ENCODE measurements at regions not wholly inside any gene's neighbourhood (a gene's known extent, or its start where the extent isn't known, plus 50 kb on each side); places are given as distances from the start of the nearest gene placed in this dataset.

- Histone ChIP-seq H3K79me2 (no peaks in the 10 kb centered on the region), H3K27me3 (peaks cover 3% of the 10 kb centered on the region), H3K27ac (no peak overlapping the region), H3K9me3 (ENCODE audit: low read depth) (no peaks in the 10 kb centered on the region), H3K4me1 (ENCODE audit: insufficient read depth) (no peaks in the 10 kb centered on the region), H2AFZ (no peak overlapping the region), H3K4me2 (no peak overlapping the region), H4K20me1 (ENCODE audit: insufficient read depth, poor library complexity, severe bottlenecking) (no peaks in the 10 kb centered on the region), H3K9me2 (replicated peaks; ENCODE audit: insufficient read depth) (no peaks in the 10 kb centered on the region), H3K36me3 (replicated peaks; ENCODE audit: insufficient read depth, low read depth) (no peaks in the 10 kb centered on the region), H3K4me3 (no peak overlapping the region)
- no peak for TF ChIP-seq EZH2phosphoT487 (IDR thresholded peaks at IDR 0.05; ENCODE audit: low read depth, severe bottlenecking, unreplicated experiment)
- 85% methylated on average over 7 of the region's 7 CpGs for WGBS (ENCODE audit: low lambda C conversion rate, missing lambda C conversion rate)
- no peak for DNase-seq (ENCODE audit: low spot score)
Observed at GRCh38 chr6:163946437-163946836, 531.9 kb downstream of the QKI start.

GRCh38 chr6:163945808-163946207, 531.3 kb downstream of the QKI start:
- H4K20me1 ChIP-seq (ENCODE audit: insufficient read depth, poor library complexity, severe bottlenecking) = no peaks in the 10 kb centered on the region
- no peak overlapping the region for H3K4me3 ChIP-seq
- no peak overlapping the region for H3K27ac ChIP-seq
- WGBS (ENCODE audit: low lambda C conversion rate, missing lambda C conversion rate) = 83% methylated on average over 7 of the region's 7 CpGs
- no peaks in the 10 kb centered on the region for H3K4me1 ChIP-seq (ENCODE audit: insufficient read depth)
- TF ChIP-seq CTCF (IDR thresholded peaks at IDR 0.05; ENCODE audit: poor library complexity) (no peak), EZH2phosphoT487 (IDR thresholded peaks at IDR 0.05; ENCODE audit: low read depth, severe bottlenecking, unreplicated experiment) (no peak), EZH2 (IDR thresholded peaks at IDR 0.05; ENCODE audit: borderline replicate concordance) (no peak)
- H3K79me2 ChIP-seq = no peaks in the 10 kb centered on the region
- no peaks in the 10 kb centered on the region for H3K9me3 ChIP-seq (ENCODE audit: low read depth)
- H3K9me2 ChIP-seq (replicated peaks; ENCODE audit: insufficient read depth) = no peaks in the 10 kb centered on the region
- H3K27me3 ChIP-seq = peaks cover 3% of the 10 kb centered on the region
- H2AFZ ChIP-seq = no peak overlapping the region
- H3K36me3 ChIP-seq (replicated peaks; ENCODE audit: insufficient read depth, low read depth) = no peaks in the 10 kb centered on the region
- no peak overlapping the region for H3K4me2 ChIP-seq
- no peak for DNase-seq (ENCODE audit: low spot score)

- no peak overlapping the region for H3K4me2 ChIP-seq
Observed at GRCh38 chr6:163944897-163945296, 530.4 kb downstream of the QKI start.

More at GRCh38 chr6:163944897-163945296, 530.4 kb downstream of the QKI start:
- Histone ChIP-seq H3K79me2 (no peaks in the 10 kb centered on the region), H3K27ac (no peak overlapping the region), H3K27me3 (peaks cover 3% of the 10 kb centered on the region), H2AFZ (no peak overlapping the region), H3K36me3 (replicated peaks; ENCODE audit: insufficient read depth, low read depth) (no peaks in the 10 kb centered on the region), H3K4me1 (ENCODE audit: insufficient read depth) (no peaks in the 10 kb centered on the region), H4K20me1 (ENCODE audit: insufficient read depth, poor library complexity, severe bottlenecking) (no peaks in the 10 kb centered on the region), H3K9me2 (replicated peaks; ENCODE audit: insufficient read depth) (no peaks in the 10 kb centered on the region), H3K9me3 (ENCODE audit: low read depth) (no peaks in the 10 kb centered on the region), H3K4me3 (no peak overlapping the region)
- 74% methylated on average over 11 of the region's 11 CpGs for WGBS (ENCODE audit: low lambda C conversion rate, missing lambda C conversion rate)
- TF ChIP-seq EZH2 (IDR thresholded peaks at IDR 0.05; ENCODE audit: borderline replicate concordance) (no peak), EZH2phosphoT487 (IDR thresholded peaks at IDR 0.05; ENCODE audit: low read depth, severe bottlenecking, unreplicated experiment) (no peak), CTCF (IDR thresholded peaks at IDR 0.05; ENCODE audit: poor library complexity) (no peak)
- no peak for DNase-seq (ENCODE audit: low spot score)
